HepG2 (cell line): ENCODE measurements at regions not wholly inside any gene's neighbourhood (a gene's known extent, or its start where the extent isn't known, plus 50 kb on each side); places are given as distances from the start of the nearest gene placed in this dataset.

Source experiments
- ATAC-seq: fragments of 200-7000 bp; cut with Tn5 transposase; 3 replicates; pipeline ENCODE4 v1.9.1; 2020; ENCODE audit warnings: mild to moderate bottlenecking, moderate library complexity
- BruUV-seq: library from RNA; stranded (reverse); fragments of 400-500 nt; replicated peaks from 2 replicates; lab custom pipeline; 2021; lab: Mats Ljungman, UMichigan
- CTCF ChIA-PET: fragments of 300-600 bp; formaldehyde crosslinking; extraction: SDS; loops from one replicate; lab custom pipeline; 2021; ENCODE audit warnings: low total read pairs, inconsistent platforms, low intra/inter-chr PET ratio; lab: Yijun Ruan, JAX
- POLR2A ChIA-PET: fragments of 350-600 bp; sonication (Branson Sonifier 250); formaldehyde crosslinking; loops from one replicate; lab custom pipeline; 2020; ENCODE audit warnings: antibody characterized with exemption, inconsistent platforms; lab: Yijun Ruan, JAX
- DNase-seq: peaks from one replicate; pipeline ENCODE4 v3.0.0-alpha.2; 2015; ENCODE audit warnings: low spot score
- FAIRE-seq: peaks from 3 replicates; lab custom pipeline; 2011; peaks lifted over from hg19 to GRCh38; lab: Jason Lieb, UNC
- H2AFZ ChIP-seq: one replicate; pipeline ENCODE4 v1.6.1; 2011; ENCODE audit warnings: low read length, inconsistent platforms
- H3K27ac ChIP-seq: fragments of 300-600 bp; 3 replicates; pipeline ENCODE4 v1.8.0; 2011; ENCODE audit warnings: mixed run types, mild to moderate bottlenecking, mixed read lengths, low read length, inconsistent platforms; ENCODE audit not compliant: insufficient read depth; ENCODE audit errors: extremely low read length
- H3K27me3 ChIP-seq, 2 experiments: fragments of 200-600 bp in 1 of 2; 2 replicates in 1 of 2; 3 replicates in 1 of 2; pipeline versions ENCODE4 v1.6.0 to v1.8.0; 2011; ENCODE audit warnings: low read length in 2 of 2, mild to moderate bottlenecking in 2 of 2, moderate library complexity in 2 of 2, inconsistent platforms in 1 of 2; ENCODE audit not compliant: insufficient read depth in 2 of 2, control insufficient read depth in 1 of 2
- H3K36me3 ChIP-seq, 2 experiments: fragments of 200-600 bp in 1 of 2; replicated peaks in 1 of 2; 2 replicates in 1 of 2; 3 replicates in 1 of 2; pipeline versions ENCODE4 v1.5.1 to v1.8.0; 2011; ENCODE audit warnings: low read length in 2 of 2, inconsistent platforms in 1 of 2; ENCODE audit not compliant: insufficient read depth in 2 of 2, control insufficient read depth in 1 of 2
- H3K4me1 ChIP-seq: 2 replicates; pipeline ENCODE4 v1.5.1; 2012; ENCODE audit warnings: low read length, inconsistent platforms; ENCODE audit not compliant: insufficient read depth
- H3K4me2 ChIP-seq: 2 replicates; pipeline ENCODE4 v1.6.0; 2011; ENCODE audit warnings: low read depth, low read length, inconsistent platforms
- H3K4me3 ChIP-seq, 3 experiments: fragments of 200-600 bp in 1 of 3; sonication (generic), shearing (Covaris generic) in 1 of 3; replicated peaks in 1 of 3; 2 replicates each; pipeline ENCODE4 v1.5.1; 2011 to 2016; ENCODE audit warnings: low read length in 3 of 3, inconsistent platforms in 2 of 3, low read depth in 2 of 3, mild to moderate bottlenecking in 2 of 3, control low read depth in 1 of 3, mixed read lengths in 1 of 3; ENCODE audit not compliant: insufficient read depth in 1 of 3
- H3K79me2 ChIP-seq: one replicate; pipeline ENCODE4 v1.6.1; 2011; ENCODE audit warnings: low read length, inconsistent platforms; ENCODE audit not compliant: insufficient read depth
- H3K9ac ChIP-seq: 2 replicates; pipeline ENCODE4 v1.6.0; 2011; ENCODE audit warnings: mild to moderate bottlenecking, low read depth, low read length, inconsistent platforms; ENCODE audit not compliant: insufficient read depth
- H3K9me3 ChIP-seq: 2 replicates; pipeline ENCODE4 v1.5.1; 2012; ENCODE audit warnings: mild to moderate bottlenecking, low read length
- H4K20me1 ChIP-seq: 2 replicates; pipeline ENCODE4 v1.6.0; 2011; ENCODE audit warnings: inconsistent platforms, mild to moderate bottlenecking, low read length, moderate library complexity; ENCODE audit not compliant: insufficient read depth
- BHLHE40 ChIP-seq: IDR thresholded peaks from 2 replicates; pipeline ENCODE4 v1.6.1; 2011; ENCODE audit warnings: low read length, improper control_type of control experiment
- CBX2 ChIP-seq, 2 experiments: fragments of 200-600 bp in 1 of 2; sonication (generic); formaldehyde crosslinking in 1 of 2; IDR thresholded peaks; 2 replicates each; pipeline versions ENCODE4 v1.7.0 to v1.8.1; 2018 to 2022; ENCODE audit warnings: low read depth in 2 of 2, low read length in 1 of 2, mild to moderate bottlenecking in 1 of 2, missing genetic modification reagents in 1 of 2
- CEBPB ChIP-seq: IDR thresholded peaks from 2 replicates; pipeline ENCODE4 v1.6.1; 2011; ENCODE audit warnings: low read depth, low read length, improper control_type of control experiment, borderline replicate concordance
- CHCHD3 ChIP-seq: sonication (generic); formaldehyde crosslinking; IDR thresholded peaks from 2 replicates; pipeline ENCODE4 v1.8.0; 2022; ENCODE audit warnings: mild to moderate bottlenecking, missing genetic modification reagents, moderate library complexity
- CHD2 ChIP-seq: IDR thresholded peaks from 2 replicates; pipeline ENCODE4 v1.6.1; 2011; ENCODE audit warnings: low read depth, low read length, improper control_type of control experiment
- ERF ChIP-seq: IDR thresholded peaks from 2 replicates; pipeline ENCODE4 v1.6.1; 2018; ENCODE audit warnings: missing biosample characterization, missing genetic modification reagents
- FOXA1 ChIP-seq, 2 experiments: fragments of 450-650 bp in 1 of 2; sonication (generic) in 1 of 2; formaldehyde crosslinking in 1 of 2; IDR thresholded peaks; 2 replicates each; pipeline versions ENCODE4 v1.4.0 to v1.6.1; 2016 to 2020; ENCODE audit warnings: missing genetic modification reagents in 1 of 2
- FOXA3 ChIP-seq: IDR thresholded peaks from 2 replicates; pipeline ENCODE4 v1.6.1; 2016; ENCODE audit warnings: missing genetic modification reagents, missing compliant biosample characterization
- JARID2 ChIP-seq: sonication (generic); formaldehyde crosslinking; IDR thresholded peaks from 2 replicates; pipeline ENCODE4 v1.8.1; 2023; ENCODE audit warnings: missing genetic modification reagents, inconsistent platforms; ENCODE audit not compliant: insufficient replicate concordance
- KDM3A ChIP-seq: IDR thresholded peaks from 2 replicates; pipeline ENCODE4 v1.6.1; 2018; ENCODE audit warnings: low read depth, missing compliant biosample characterization
- NCOR1 ChIP-seq: fragments of 200-600 bp; sonication (generic); IDR thresholded peaks from 2 replicates; pipeline ENCODE4 v1.7.0; 2017; ENCODE audit warnings: antibody characterized with exemption, low read length, borderline replicate concordance
- SAP130 ChIP-seq: IDR thresholded peaks from 2 replicates; pipeline ENCODE4 v1.6.1; 2016; ENCODE audit warnings: low read depth
- SP140L ChIP-seq: sonication (generic); formaldehyde crosslinking; IDR thresholded peaks from 2 replicates; pipeline ENCODE4 v1.4.0; 2020; ENCODE audit warnings: missing genetic modification reagents, borderline replicate concordance
- ZNF136 ChIP-seq: sonication (generic); formaldehyde crosslinking; IDR thresholded peaks from 2 replicates; pipeline ENCODE4 v1.8.1; 2022; ENCODE audit warnings: low read depth, mild to moderate bottlenecking, moderate library complexity, missing genetic modification reagents
- ZNF556 ChIP-seq: sonication (generic); formaldehyde crosslinking; IDR thresholded peaks from 2 replicates; pipeline ENCODE4 v1.4.0; 2020; ENCODE audit warnings: mild to moderate bottlenecking, missing genetic modification reagents, borderline replicate concordance
- ZNF605 ChIP-seq: sonication (generic); formaldehyde crosslinking; IDR thresholded peaks from 2 replicates; pipeline ENCODE4 v1.8.0; 2022; ENCODE audit warnings: mild to moderate bottlenecking, missing genetic modification reagents
- ZNF720 ChIP-seq: sonication (generic); formaldehyde crosslinking; IDR thresholded peaks from 2 replicates; pipeline ENCODE4 v1.4.0; 2020; ENCODE audit warnings: missing genetic modification reagents
- WGBS: methylation state at CpG from one replicate; pipeline ENCODE4 v1.1.6; 2017; ENCODE audit warnings: low lambda C conversion rate; 5-methylcytosine and 5-hydroxymethylcytosine counted together
- in situ Hi-C: cut with HindIII; loops from 2 replicates; pipeline ENCODE4 v1.10.0; 2017; ENCODE audit warnings: low pct_unique_long_range_greater_than_20kb; ENCODE audit not compliant: extremely low pct_ligation_motif_present
- intact Hi-C: fragments of 100-400 bp; cut with micrococcal nuclease; formaldehyde crosslinking; loops from one replicate; pipeline ENCODE4 v1.10.0; 2022; ENCODE audit not compliant: unreplicated experiment
- TF ChIP-seq, protein P1 (sequence below): sonication (generic); formaldehyde crosslinking; IDR thresholded peaks from 2 replicates; pipeline ENCODE4 v1.5.0; 2020; ENCODE audit warnings: mild to moderate bottlenecking, missing genetic modification reagents
- TF ChIP-seq, protein P2 (sequence below): sonication (generic); formaldehyde crosslinking; IDR thresholded peaks from 2 replicates; pipeline ENCODE4 v1.5.0; 2020; ENCODE audit warnings: missing genetic modification reagents
- TF ChIP-seq, protein P3 (sequence below): sonication (generic); formaldehyde crosslinking; IDR thresholded peaks from 2 replicates; pipeline ENCODE4 v1.4.0; 2020; ENCODE audit warnings: missing genetic modification reagents; ENCODE audit errors: not compliant biosample characterization

DNA sequence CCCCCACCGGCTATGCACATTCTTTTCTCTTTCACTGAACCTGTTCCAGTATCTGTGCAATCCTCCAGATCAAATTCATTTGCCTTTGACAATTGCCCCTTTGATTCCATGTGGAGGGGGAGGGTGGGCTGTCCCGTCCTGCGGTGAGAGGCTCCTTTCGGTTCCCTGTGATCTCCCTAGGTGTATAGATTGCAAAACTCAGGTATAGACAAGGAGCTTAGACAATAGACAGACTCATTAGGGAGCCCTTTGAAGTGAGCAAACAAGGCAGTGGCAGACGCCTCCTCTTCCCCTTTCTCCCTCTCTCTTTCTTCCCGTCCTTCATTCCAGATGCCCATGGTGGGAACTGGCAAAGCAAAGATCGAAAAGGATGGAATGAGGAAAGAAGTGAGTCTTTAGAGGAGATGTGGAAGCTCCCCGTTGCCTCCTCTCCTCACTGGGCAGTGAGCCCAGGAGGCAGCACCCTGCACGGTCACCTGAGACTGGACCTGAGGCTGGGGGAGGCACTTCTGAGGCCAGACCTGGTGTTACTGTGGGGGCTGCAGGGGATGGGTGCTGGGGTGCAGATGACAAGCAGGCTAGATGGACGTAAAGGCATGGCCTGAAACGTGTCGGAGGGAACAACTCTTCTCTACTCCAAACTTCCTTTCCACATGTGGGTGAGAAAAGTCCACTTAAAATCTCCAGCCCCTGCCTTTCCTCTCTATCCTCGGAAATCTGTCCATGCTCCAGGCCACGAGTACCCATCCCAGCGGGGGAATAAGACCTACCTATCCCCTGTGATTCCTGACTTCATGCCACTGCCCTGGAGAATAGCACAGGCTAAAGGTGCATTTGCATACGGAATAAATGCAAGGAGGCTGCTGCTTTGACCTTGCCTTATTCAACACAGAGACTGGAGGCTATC lies 256.6 kb upstream of the FOXQ1 start:
- H3K36me3 ChIP-seq = no peaks in the 10 kb centered on the region
- peak overlapping the region; percentile 33 to 70 (median 42) for H3K4me3 ChIP-seq
- H3K9ac ChIP-seq = peak overlapping the region; percentile 85
- CTCF ChIA-PET = interaction anchor here (1.6 kb wide), 1 partner anchor 281 kb away, joined by 3 read pairs; no protein-coding TSS in a partner anchor
- DNase-seq (peak; percentile 100), ATAC-seq (peak; percentile 80), FAIRE-seq (peak; percentile 100)
- in situ Hi-C loops (loop anchor here (5.0 kb wide), 2 partner anchors 212 to 257 kb away; partner anchors contain the start of gene FOXQ1), intact Hi-C loops (loop anchor here (1.0 to 5.0 kb wide), 7 partner anchors 20 to 272 kb away; no protein-coding TSS in a partner anchor)
- H2AFZ ChIP-seq = peak overlapping the region; percentile 16
- H4K20me1 ChIP-seq = no peaks in the 10 kb centered on the region
- POLR2A ChIA-PET = interaction anchor here (0.5 to 4.4 kb wide), 48 partner anchors 8 to 285 kb away, joined by 3 to 150 read pairs (median 5); partner anchors contain the start of gene FOXQ1
- BruUV-seq = TSS peak; percentile 88
- no peaks in the 10 kb centered on the region for H3K9me3 ChIP-seq
- H3K4me2 ChIP-seq = peak overlapping the region; percentile 92
- no peaks in the 10 kb centered on the region for H3K27me3 ChIP-seq
- peak overlapping the region; percentile 92 for H3K27ac ChIP-seq
- no peaks in the 10 kb centered on the region for H3K79me2 ChIP-seq
- H3K4me1 ChIP-seq = peaks cover 55% of the 10 kb centered on the region
- 2% methylated on average over 16 of the region's 16 CpGs for WGBS
- TF ChIP-seq ZNF605 (CRISPR knock-in tag) (peak; percentile 58; the same call in 1 of the 2 replicates), CEBPB (peak; percentile 98), CHD2 (0 out of 2 replicates have a peak, but pooled peaks have one; percentile 35), ZNF556 (CRISPR knock-in tag) (no peak), CHCHD3 (CRISPR knock-in tag) (no peak), FOXA1 (IDR thresholded peaks at IDR 0.05) (peak; percentile 72), FOXA1 (CRISPR knock-in tag; IDR thresholded peaks at IDR 0.05) (peak; percentile 99), SP140L (CRISPR knock-in tag) (no peak), FOXA3 (CRISPR knock-in tag) (peak; percentile 97), CBX2 (IDR thresholded peaks at IDR 0.05; ENCODE audit: low read depth, low read length) (no peak; the same call in 1 of the 2 replicates), CBX2 (CRISPR knock-in tag; IDR thresholded peaks at IDR 0.05; ENCODE audit: low read depth) (no peak), BHLHE40 (peak; percentile 57; the same call in 1 of the 2 replicates), NCOR1 (peak; percentile 100), ZNF720 (CRISPR knock-in tag) (no peak), ZNF136 (no peak), JARID2 (CRISPR knock-in tag) (no peak), ERF (CRISPR knock-in tag) (peak; percentile 91), SAP130 (peak; percentile 82), KDM3A (peak; percentile 47; the same call in 1 of the 2 replicates)
- TF ChIP-seq, protein P1, sequence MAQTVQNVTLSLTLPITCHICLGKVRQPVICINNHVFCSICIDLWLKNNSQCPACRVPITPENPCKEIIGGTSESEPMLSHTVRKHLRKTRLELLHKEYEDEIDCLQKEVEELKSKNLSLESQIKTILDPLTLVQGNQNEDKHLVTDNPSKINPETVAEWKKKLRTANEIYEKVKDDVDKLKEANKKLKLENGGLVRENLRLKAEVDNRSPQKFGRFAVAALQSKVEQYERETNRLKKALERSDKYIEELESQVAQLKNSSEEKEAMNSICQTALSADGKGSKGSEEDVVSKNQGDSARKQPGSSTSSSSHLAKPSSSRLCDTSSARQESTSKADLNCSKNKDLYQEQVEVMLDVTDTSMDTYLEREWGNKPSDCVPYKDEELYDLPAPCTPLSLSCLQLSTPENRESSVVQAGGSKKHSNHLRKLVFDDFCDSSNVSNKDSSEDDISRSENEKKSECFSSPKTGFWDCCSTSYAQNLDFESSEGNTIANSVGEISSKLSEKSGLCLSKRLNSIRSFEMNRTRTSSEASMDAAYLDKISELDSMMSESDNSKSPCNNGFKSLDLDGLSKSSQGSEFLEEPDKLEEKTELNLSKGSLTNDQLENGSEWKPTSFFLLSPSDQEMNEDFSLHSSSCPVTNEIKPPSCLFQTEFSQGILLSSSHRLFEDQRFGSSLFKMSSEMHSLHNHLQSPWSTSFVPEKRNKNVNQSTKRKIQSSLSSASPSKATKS (CRISPR knock-in tag) = no peak
- TF ChIP-seq, protein P2, sequence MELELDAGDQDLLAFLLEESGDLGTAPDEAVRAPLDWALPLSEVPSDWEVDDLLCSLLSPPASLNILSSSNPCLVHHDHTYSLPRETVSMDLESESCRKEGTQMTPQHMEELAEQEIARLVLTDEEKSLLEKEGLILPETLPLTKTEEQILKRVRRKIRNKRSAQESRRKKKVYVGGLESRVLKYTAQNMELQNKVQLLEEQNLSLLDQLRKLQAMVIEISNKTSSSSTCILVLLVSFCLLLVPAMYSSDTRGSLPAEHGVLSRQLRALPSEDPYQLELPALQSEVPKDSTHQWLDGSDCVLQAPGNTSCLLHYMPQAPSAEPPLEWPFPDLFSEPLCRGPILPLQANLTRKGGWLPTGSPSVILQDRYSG = no peak
- TF ChIP-seq, protein P3, sequence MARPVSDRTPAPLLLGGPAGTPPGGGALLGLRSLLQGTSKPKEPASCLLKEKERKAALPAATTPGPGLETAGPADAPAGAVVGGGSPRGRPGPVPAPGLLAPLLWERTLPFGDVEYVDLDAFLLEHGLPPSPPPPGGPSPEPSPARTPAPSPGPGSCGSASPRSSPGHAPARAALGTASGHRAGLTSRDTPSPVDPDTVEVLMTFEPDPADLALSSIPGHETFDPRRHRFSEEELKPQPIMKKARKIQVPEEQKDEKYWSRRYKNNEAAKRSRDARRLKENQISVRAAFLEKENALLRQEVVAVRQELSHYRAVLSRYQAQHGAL (CRISPR knock-in tag) = no peak
